Fibroblast of lung (primary cell): ENCODE measurements at regions not wholly inside any gene's neighbourhood (a gene's known extent, or its start where the extent isn't known, plus 50 kb on each side); places are given as distances from the start of the nearest gene placed in this dataset.

Experiments used
- DNase-seq, 2 donors: peaks; one replicate each; pipeline versions ENCODE4 v3.0.0 to v3.0.0-alpha.2; 2010; ENCODE audit warnings: low read depth in 2 of 2
- H2AFZ ChIP-seq: 2 replicates; pipeline ENCODE4 v1.5.1; 2012; ENCODE audit warnings: low read length, control low read depth, inconsistent platforms
- H3K27ac ChIP-seq: 2 replicates; pipeline ENCODE4 v1.5.1; 2011; ENCODE audit warnings: low read length, control low read depth; ENCODE audit not compliant: insufficient read depth
- H3K27me3 ChIP-seq: 2 replicates; pipeline ENCODE4 v1.5.1; 2011; ENCODE audit warnings: mild to moderate bottlenecking, low read length; ENCODE audit not compliant: control insufficient read depth, insufficient read depth
- H3K36me3 ChIP-seq: 2 replicates; pipeline ENCODE4 v1.5.1; 2011; ENCODE audit warnings: low read length; ENCODE audit not compliant: control insufficient read depth, insufficient read depth
- H3K4me1 ChIP-seq: 2 replicates; pipeline ENCODE4 v1.5.1; 2011; ENCODE audit warnings: low read length; ENCODE audit not compliant: control insufficient read depth, insufficient read depth; ENCODE audit errors: extremely low read depth
- H3K4me2 ChIP-seq: 2 replicates; pipeline ENCODE4 v1.5.1; 2011; ENCODE audit warnings: low read length, control low read depth; ENCODE audit not compliant: insufficient read depth; ENCODE audit errors: extremely low read depth
- H3K4me3 ChIP-seq, 4 experiments: fragments of 200-600 bp in 1 of 4; sonication (generic) in 1 of 4; replicated peaks in 1 of 4; 2 replicates each; pipeline ENCODE4 v1.5.1; 2011 to 2016; ENCODE audit warnings: low read length in 4 of 4, low read depth in 3 of 4, mild to moderate bottlenecking in 3 of 4, control low read depth in 2 of 4, inconsistent platforms in 1 of 4, mixed read lengths in 1 of 4; ENCODE audit not compliant: insufficient read depth in 1 of 4; ENCODE audit errors: control extremely low read depth in 1 of 4
- H3K79me2 ChIP-seq: 2 replicates; pipeline ENCODE4 v1.5.1; 2012; ENCODE audit warnings: mild to moderate bottlenecking, low read length, inconsistent platforms; ENCODE audit not compliant: control insufficient read depth, insufficient read depth
- H3K9ac ChIP-seq: 2 replicates; pipeline ENCODE4 v1.5.1; 2011; ENCODE audit warnings: mild to moderate bottlenecking, low read length, control low read depth; ENCODE audit not compliant: insufficient read depth
- H3K9me3 ChIP-seq: 2 replicates; pipeline ENCODE4 v1.5.1; 2012; ENCODE audit warnings: low read depth, low read length; ENCODE audit not compliant: control insufficient read depth, insufficient read depth
- H4K20me1 ChIP-seq: 2 replicates; pipeline ENCODE4 v1.5.1; 2011; ENCODE audit warnings: low read length; ENCODE audit not compliant: control insufficient read depth, insufficient read depth; ENCODE audit errors: extremely low read depth
- EZH2 ChIP-seq: IDR thresholded peaks from 2 replicates; pipeline ENCODE4 v1.5.1; 2012; ENCODE audit warnings: low read length, control low read depth, mild to moderate bottlenecking; ENCODE audit errors: missing control alignments
- TF ChIP-seq, protein P1 (sequence below), 2 donors: IDR thresholded peaks in 1 of 2; conservative IDR thresholded peaks in 1 of 2; 1 replicate in 1 of 2; 2 replicates in 1 of 2; pipeline ENCODE4 v1.5.1; 2011 to 2012; ENCODE audit warnings: low read length in 2 of 2, control low read depth in 1 of 2, inconsistent platforms in 1 of 2, low read depth in 1 of 2, mild to moderate bottlenecking in 1 of 2

GRCh38 chr12:17759982-17760381, 330.0 kb downstream of the RERGL start:
- no peak for DNase-seq
- TF ChIP-seq EZH2, result no peak
- TF ChIP-seq, protein P1, sequence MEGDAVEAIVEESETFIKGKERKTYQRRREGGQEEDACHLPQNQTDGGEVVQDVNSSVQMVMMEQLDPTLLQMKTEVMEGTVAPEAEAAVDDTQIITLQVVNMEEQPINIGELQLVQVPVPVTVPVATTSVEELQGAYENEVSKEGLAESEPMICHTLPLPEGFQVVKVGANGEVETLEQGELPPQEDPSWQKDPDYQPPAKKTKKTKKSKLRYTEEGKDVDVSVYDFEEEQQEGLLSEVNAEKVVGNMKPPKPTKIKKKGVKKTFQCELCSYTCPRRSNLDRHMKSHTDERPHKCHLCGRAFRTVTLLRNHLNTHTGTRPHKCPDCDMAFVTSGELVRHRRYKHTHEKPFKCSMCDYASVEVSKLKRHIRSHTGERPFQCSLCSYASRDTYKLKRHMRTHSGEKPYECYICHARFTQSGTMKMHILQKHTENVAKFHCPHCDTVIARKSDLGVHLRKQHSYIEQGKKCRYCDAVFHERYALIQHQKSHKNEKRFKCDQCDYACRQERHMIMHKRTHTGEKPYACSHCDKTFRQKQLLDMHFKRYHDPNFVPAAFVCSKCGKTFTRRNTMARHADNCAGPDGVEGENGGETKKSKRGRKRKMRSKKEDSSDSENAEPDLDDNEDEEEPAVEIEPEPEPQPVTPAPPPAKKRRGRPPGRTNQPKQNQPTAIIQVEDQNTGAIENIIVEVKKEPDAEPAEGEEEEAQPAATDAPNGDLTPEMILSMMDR (conservative IDR thresholded peaks at IDR 0.05 in 1 of 2, IDR thresholded peaks at IDR 0.05 in 1 of 2; ENCODE audit: low read depth in 1 of 2, low read length in 2 of 2), result no peak
- Histone ChIP-seq H3K4me3 (no peak overlapping the region), H3K79me2 (no peaks in the 10 kb centered on the region), H3K4me1 (no peaks in the 10 kb centered on the region), H3K36me3 (no peaks in the 10 kb centered on the region), H3K27me3 (no peaks in the 10 kb centered on the region), H3K4me2 (no peak overlapping the region), H4K20me1 (no peaks in the 10 kb centered on the region), H2AFZ (no peak overlapping the region), H3K9ac (no peak overlapping the region), H3K9me3 (no peaks in the 10 kb centered on the region), H3K27ac (no peak overlapping the region)
